SK-N-SH treated with all-trans-retinoic acid at 6 μM for 48 hours (cell line): ENCODE measurements at regions not wholly inside any gene's neighbourhood (a gene's known extent, or its start where the extent isn't known, plus 50 kb on each side); places are given as distances from the start of the nearest gene placed in this dataset.

ENCODE experiments used
- ATAC-seq: fragments of 200-7000 bp; cut with Tn5 transposase; 3 replicates; pipeline ENCODE4 v1.9.1; 2020; ENCODE audit warnings: mild to moderate bottlenecking, moderate library complexity
- ARNTL ChIP-seq: fragments of 450-650 bp; formaldehyde crosslinking; IDR thresholded peaks from 2 replicates; pipeline ENCODE4 v1.5.0; 2020; ENCODE audit warnings: low read depth, mild to moderate bottlenecking, moderate library complexity, borderline replicate concordance
- BACH2 ChIP-seq: fragments of 250-450 bp; sonication (Bioruptor Pico); IDR thresholded peaks from 2 replicates; pipeline ENCODE4 v1.9.0; 2021; ENCODE audit warnings: mild to moderate bottlenecking, borderline replicate concordance
- CSDC2 ChIP-seq: fragments of 250-450 bp; sonication (Bioruptor Pico); IDR thresholded peaks from 2 replicates; pipeline ENCODE4 v1.5.0; 2020; ENCODE audit warnings: mild to moderate bottlenecking, moderate library complexity
- ESRRG ChIP-seq: fragments of 250-450 bp; sonication (Bioruptor Pico); IDR thresholded peaks from 2 replicates; pipeline ENCODE4 v1.6.1; 2021; ENCODE audit warnings: mild to moderate bottlenecking
- GLIS3 ChIP-seq: fragments of 250-450 bp; sonication (Bioruptor Pico); IDR thresholded peaks from 2 replicates; pipeline ENCODE4 v1.5.0; 2020; ENCODE audit warnings: mild to moderate bottlenecking, moderate library complexity
- OSR1 ChIP-seq: fragments of 250-450 bp; sonication (Bioruptor Pico); IDR thresholded peaks from 2 replicates; pipeline ENCODE4 v1.8.0; 2022; ENCODE audit warnings: moderate library complexity, mild to moderate bottlenecking, inconsistent platforms
- PPARA ChIP-seq: fragments of 250-450 bp; sonication (Bioruptor Pico); IDR thresholded peaks from 2 replicates; pipeline ENCODE4 v1.5.0; 2020; ENCODE audit warnings: mild to moderate bottlenecking, borderline replicate concordance
- RARB ChIP-seq: fragments of 250-450 bp; sonication (Bioruptor Pico); IDR thresholded peaks from 2 replicates; pipeline ENCODE4 v1.8.0; 2021; ENCODE audit warnings: mild to moderate bottlenecking, moderate library complexity
- SNAI2 ChIP-seq: fragments of 250-450 bp; sonication (Bioruptor Pico); IDR thresholded peaks from 2 replicates; pipeline ENCODE4 v1.5.0; 2020; ENCODE audit warnings: mild to moderate bottlenecking, moderate library complexity
- TCF4 ChIP-seq: fragments of 250-450 bp; sonication (Bioruptor Pico); IDR thresholded peaks from 2 replicates; pipeline ENCODE4 v1.8.0; 2021; ENCODE audit warnings: mild to moderate bottlenecking, moderate library complexity, borderline replicate concordance
- TOX ChIP-seq: fragments of 250-450 bp; sonication (Bioruptor Pico); IDR thresholded peaks from 2 replicates; pipeline ENCODE4 v1.8.0; 2021; ENCODE audit warnings: mild to moderate bottlenecking, moderate library complexity, borderline replicate concordance
- ZC3H10 ChIP-seq: fragments of 250-450 bp; sonication (Bioruptor Pico); IDR thresholded peaks from 2 replicates; pipeline ENCODE4 v1.5.1; 2021; ENCODE audit warnings: mild to moderate bottlenecking, moderate library complexity
- ZFP3 ChIP-seq: fragments of 250-450 bp; sonication (Bioruptor Pico); IDR thresholded peaks from 2 replicates; pipeline ENCODE4 v1.5.0; 2020; ENCODE audit warnings: mild to moderate bottlenecking, moderate library complexity
- ZFP30 ChIP-seq: fragments of 450-650 bp; formaldehyde crosslinking; IDR thresholded peaks from 2 replicates; pipeline ENCODE4 v1.5.0; 2022; ENCODE audit warnings: mild to moderate bottlenecking, moderate library complexity
- ZNF565 ChIP-seq: fragments of 450-650 bp; formaldehyde crosslinking; conservative IDR thresholded peaks from 2 replicates; pipeline ENCODE4 v1.5.0; 2020; ENCODE audit warnings: low read depth, mild to moderate bottlenecking, moderate library complexity
- ZNF70 ChIP-seq: fragments of 450-650 bp; formaldehyde crosslinking; IDR thresholded peaks from 2 replicates; pipeline ENCODE4 v1.5.0; 2020; ENCODE audit warnings: mild to moderate bottlenecking, moderate library complexity
- ZNF8 ChIP-seq: fragments of 450-650 bp; formaldehyde crosslinking; IDR thresholded peaks from 2 replicates; pipeline ENCODE4 v1.5.0; 2020; ENCODE audit warnings: mild to moderate bottlenecking, moderate library complexity
- TF ChIP-seq, protein P1 (sequence below): fragments of 250-450 bp; sonication (Bioruptor Pico); IDR thresholded peaks from 2 replicates; pipeline ENCODE4 v1.5.1; 2021; ENCODE audit warnings: mild to moderate bottlenecking, moderate library complexity
- TF ChIP-seq, protein P2 (sequence below): fragments of 250-450 bp; sonication (Bioruptor Pico); IDR thresholded peaks from 2 replicates; pipeline ENCODE4 v1.8.0; 2020; ENCODE audit warnings: mild to moderate bottlenecking, moderate library complexity, borderline replicate concordance
- TF ChIP-seq, protein P3 (sequence below): fragments of 250-450 bp; sonication (Bioruptor Pico); IDR thresholded peaks from 2 replicates; pipeline ENCODE4 v1.5.1; 2020; ENCODE audit warnings: low read depth, mild to moderate bottlenecking, moderate library complexity
- TF ChIP-seq, protein P4 (sequence below): fragments of 250-450 bp; sonication (Bioruptor Pico); IDR thresholded peaks from 2 replicates; pipeline ENCODE4 v1.5.0; 2020; ENCODE audit warnings: mild to moderate bottlenecking, moderate library complexity
- TF ChIP-seq, protein P5 (sequence below): fragments of 250-450 bp; sonication (Bioruptor Pico); IDR thresholded peaks from 2 replicates; pipeline ENCODE4 v1.8.0; 2021; ENCODE audit warnings: low read depth, mild to moderate bottlenecking, moderate library complexity, borderline replicate concordance

DNA sequence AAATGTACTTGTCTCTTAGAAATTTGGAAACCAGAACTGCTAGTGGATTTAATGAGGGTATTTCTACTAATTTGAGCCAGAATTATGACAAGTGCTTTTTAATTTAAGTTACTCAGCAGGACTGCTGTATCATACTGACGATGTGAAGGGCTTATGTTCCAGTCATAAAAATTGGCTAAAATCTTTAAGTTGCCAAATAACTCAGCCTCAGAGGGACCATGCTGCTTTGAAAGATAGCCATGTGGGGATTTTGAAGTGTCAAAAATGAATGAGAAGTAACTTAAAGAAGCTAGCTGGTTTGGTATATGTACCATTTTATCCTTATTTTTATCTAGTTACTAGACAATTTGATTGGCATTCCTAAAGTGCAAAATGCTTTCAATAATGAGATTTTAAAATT lies 545.0 kb downstream of the DIPK2A start (continued):
- TF ChIP-seq, protein P1, sequence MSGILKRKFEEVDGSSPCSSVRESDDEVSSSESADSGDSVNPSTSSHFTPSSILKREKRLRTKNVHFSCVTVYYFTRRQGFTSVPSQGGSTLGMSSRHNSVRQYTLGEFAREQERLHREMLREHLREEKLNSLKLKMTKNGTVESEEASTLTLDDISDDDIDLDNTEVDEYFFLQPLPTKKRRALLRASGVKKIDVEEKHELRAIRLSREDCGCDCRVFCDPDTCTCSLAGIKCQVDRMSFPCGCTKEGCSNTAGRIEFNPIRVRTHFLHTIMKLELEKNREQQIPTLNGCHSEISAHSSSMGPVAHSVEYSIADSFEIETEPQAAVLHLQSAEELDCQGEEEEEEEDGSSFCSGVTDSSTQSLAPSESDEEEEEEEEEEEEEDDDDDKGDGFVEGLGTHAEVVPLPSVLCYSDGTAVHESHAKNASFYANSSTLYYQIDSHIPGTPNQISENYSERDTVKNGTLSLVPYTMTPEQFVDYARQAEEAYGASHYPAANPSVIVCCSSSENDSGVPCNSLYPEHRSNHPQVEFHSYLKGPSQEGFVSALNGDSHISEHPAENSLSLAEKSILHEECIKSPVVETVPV (CRISPR knock-in tag): no peak
- no peak for TF ChIP-seq CSDC2 (CRISPR knock-in tag)
- no peak for TF ChIP-seq ZNF70 (CRISPR knock-in tag)
- TF ChIP-seq GLIS3: no peak
- no peak for TF ChIP-seq ARNTL (CRISPR knock-in tag)
- TF ChIP-seq TOX (CRISPR knock-in tag): no peak

DNA sequence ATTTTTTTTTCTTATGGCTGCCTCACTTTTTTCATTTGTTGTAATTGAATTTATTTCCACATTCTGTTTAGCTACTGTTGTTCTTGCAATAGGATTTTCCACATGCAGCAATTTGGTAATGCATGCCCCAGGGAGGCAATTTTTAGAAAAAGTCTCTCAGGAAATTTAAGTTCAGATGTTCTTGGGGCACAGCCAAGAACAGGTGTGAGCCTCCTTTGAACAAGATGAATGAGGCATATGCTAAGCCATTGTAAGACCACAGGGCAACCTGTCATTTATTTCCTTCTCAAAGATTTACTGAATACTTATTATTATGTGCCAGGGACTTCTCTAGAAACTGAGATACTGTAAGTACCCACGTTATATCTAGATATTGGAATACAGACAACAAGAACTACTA lies 549.5 kb downstream of the DIPK2A start:
- ATAC-seq: no peak
- TF ChIP-seq SNAI2 (CRISPR knock-in tag): no peak

DNA sequence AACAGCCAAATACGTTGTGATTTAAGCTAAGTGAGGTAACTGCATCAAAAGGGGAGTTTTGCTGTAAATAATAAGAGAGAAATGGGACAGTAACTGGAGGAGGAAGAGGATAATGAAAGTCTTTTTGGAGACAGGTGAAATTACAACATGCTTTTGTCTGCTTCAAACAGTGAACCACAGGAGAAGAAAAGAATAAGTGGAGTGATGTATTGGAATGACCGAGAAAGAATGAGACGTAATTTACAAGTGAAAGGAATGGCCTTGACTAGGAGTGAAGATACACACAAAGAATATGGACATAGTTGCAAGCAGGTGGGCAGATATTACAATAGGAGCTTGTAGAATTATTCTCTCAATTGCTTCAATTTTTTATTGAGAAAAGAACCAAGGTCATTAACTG lies 550.8 kb downstream of the DIPK2A start:
- ATAC-seq: no peak
- TF ChIP-seq BACH2 (CRISPR knock-in tag) (no peak), RARB (CRISPR knock-in tag) (no peak), SNAI2 (CRISPR knock-in tag) (no peak), ZNF8 (CRISPR knock-in tag) (no peak), ZNF70 (CRISPR knock-in tag) (no peak), ZFP3 (no peak), ESRRG (CRISPR knock-in tag) (no peak), ZNF565 (CRISPR knock-in tag) (no peak)
- TF ChIP-seq, protein P2, sequence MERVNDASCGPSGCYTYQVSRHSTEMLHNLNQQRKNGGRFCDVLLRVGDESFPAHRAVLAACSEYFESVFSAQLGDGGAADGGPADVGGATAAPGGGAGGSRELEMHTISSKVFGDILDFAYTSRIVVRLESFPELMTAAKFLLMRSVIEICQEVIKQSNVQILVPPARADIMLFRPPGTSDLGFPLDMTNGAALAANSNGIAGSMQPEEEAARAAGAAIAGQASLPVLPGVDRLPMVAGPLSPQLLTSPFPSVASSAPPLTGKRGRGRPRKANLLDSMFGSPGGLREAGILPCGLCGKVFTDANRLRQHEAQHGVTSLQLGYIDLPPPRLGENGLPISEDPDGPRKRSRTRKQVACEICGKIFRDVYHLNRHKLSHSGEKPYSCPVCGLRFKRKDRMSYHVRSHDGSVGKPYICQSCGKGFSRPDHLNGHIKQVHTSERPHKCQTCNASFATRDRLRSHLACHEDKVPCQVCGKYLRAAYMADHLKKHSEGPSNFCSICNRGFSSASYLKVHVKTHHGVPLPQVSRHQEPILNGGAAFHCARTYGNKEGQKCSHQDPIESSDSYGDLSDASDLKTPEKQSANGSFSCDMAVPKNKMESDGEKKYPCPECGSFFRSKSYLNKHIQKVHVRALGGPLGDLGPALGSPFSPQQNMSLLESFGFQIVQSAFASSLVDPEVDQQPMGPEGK (CRISPR knock-in tag): no peak
- TF ChIP-seq, protein P3, sequence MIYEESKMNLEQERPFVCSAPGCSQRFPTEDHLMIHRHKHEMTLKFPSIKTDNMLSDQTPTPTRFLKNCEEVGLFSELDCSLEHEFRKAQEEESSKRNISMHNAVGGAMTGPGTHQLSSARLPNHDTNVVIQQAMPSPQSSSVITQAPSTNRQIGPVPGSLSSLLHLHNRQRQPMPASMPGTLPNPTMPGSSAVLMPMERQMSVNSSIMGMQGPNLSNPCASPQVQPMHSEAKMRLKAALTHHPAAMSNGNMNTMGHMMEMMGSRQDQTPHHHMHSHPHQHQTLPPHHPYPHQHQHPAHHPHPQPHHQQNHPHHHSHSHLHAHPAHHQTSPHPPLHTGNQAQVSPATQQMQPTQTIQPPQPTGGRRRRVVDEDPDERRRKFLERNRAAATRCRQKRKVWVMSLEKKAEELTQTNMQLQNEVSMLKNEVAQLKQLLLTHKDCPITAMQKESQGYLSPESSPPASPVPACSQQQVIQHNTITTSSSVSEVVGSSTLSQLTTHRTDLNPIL: no peak
- TF ChIP-seq, protein P4, sequence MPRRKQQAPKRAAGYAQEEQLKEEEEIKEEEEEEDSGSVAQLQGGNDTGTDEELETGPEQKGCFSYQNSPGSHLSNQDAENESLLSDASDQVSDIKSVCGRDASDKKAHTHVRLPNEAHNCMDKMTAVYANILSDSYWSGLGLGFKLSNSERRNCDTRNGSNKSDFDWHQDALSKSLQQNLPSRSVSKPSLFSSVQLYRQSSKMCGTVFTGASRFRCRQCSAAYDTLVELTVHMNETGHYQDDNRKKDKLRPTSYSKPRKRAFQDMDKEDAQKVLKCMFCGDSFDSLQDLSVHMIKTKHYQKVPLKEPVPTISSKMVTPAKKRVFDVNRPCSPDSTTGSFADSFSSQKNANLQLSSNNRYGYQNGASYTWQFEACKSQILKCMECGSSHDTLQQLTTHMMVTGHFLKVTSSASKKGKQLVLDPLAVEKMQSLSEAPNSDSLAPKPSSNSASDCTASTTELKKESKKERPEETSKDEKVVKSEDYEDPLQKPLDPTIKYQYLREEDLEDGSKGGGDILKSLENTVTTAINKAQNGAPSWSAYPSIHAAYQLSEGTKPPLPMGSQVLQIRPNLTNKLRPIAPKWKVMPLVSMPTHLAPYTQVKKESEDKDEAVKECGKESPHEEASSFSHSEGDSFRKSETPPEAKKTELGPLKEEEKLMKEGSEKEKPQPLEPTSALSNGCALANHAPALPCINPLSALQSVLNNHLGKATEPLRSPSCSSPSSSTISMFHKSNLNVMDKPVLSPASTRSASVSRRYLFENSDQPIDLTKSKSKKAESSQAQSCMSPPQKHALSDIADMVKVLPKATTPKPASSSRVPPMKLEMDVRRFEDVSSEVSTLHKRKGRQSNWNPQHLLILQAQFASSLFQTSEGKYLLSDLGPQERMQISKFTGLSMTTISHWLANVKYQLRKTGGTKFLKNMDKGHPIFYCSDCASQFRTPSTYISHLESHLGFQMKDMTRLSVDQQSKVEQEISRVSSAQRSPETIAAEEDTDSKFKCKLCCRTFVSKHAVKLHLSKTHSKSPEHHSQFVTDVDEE (CRISPR knock-in tag): no peak

DNA sequence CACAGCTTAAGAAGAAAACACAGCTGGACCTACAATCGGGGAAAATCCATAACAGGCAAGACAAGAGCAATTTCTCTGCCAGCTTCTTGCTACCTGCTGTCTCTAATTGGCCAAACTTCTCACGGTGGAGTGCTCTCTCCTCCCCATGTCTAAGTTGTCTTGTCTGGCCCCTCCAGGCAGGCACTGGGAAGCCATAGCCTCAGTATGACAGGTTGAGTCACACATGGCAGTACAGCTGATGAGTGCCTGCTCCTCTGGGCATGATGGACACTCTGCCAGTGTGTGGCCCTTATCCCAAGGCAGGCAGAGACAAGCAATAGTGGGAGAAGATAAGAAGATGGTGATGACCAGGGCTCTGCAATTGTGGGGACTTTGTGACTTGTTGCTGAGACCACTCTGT lies 551.8 kb downstream of the DIPK2A start:
- ATAC-seq: no peak
- TF ChIP-seq RARB (CRISPR knock-in tag) (no peak), PPARA (CRISPR knock-in tag) (no peak), ZNF8 (CRISPR knock-in tag) (no peak), ZNF70 (CRISPR knock-in tag) (no peak), ZC3H10 (CRISPR knock-in tag) (no peak), CSDC2 (CRISPR knock-in tag) (no peak), TOX (CRISPR knock-in tag) (no peak), BACH2 (CRISPR knock-in tag) (no peak), ZFP3 (no peak), ZFP30 (CRISPR knock-in tag) (no peak), TCF4 (CRISPR knock-in tag) (no peak), OSR1 (CRISPR knock-in tag) (no peak)
- TF ChIP-seq, protein P1 (CRISPR knock-in tag): no peak
- TF ChIP-seq, protein P2 (CRISPR knock-in tag): no peak
- TF ChIP-seq, protein P5, sequence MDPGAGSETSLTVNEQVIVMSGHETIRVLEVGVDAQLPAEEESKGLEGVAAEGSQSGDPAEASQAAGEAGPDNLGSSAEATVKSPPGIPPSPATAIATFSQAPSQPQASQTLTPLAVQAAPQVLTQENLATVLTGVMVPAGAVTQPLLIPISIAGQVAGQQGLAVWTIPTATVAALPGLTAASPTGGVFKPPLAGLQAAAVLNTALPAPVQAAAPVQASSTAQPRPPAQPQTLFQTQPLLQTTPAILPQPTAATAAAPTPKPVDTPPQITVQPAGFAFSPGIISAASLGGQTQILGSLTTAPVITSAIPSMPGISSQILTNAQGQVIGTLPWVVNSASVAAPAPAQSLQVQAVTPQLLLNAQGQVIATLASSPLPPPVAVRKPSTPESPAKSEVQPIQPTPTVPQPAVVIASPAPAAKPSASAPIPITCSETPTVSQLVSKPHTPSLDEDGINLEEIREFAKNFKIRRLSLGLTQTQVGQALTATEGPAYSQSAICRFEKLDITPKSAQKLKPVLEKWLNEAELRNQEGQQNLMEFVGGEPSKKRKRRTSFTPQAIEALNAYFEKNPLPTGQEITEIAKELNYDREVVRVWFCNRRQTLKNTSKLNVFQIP (CRISPR knock-in tag): no peak
